Breast epithelium (tissue), 4 donors: ENCODE measurements at regions not wholly inside any gene's neighbourhood (a gene's known extent, or its start where the extent isn't known, plus 50 kb on each side); places are given as distances from the start of the nearest gene placed in this dataset.
"Not testable (repeated sequence)": the region's sequence is repeated elsewhere in the genome, so short reads cannot be mapped to it uniquely, and the experiment has no call there.

ENCODE experiments used
- DNase-seq, 2 donors: peaks; one replicate each; pipeline ENCODE4 v3.0.0-alpha.2; 2019; ENCODE audit warnings: low spot score in 2 of 2
- H3K27ac ChIP-seq, 2 donors: fragments of 200-600 bp; sonication (generic) in 1 of 2; one replicate each; pipeline ENCODE4 v1.5.1; 2016 to 2019; ENCODE audit warnings: mild to moderate bottlenecking in 1 of 2
- H3K27me3 ChIP-seq, 2 donors: fragments of 200-600 bp; sonication (generic) in 1 of 2; one replicate each; pipeline versions ENCODE4 v1.5.1 to v1.6.0; 2017 to 2019; ENCODE audit warnings: control low read depth in 1 of 2, mild to moderate bottlenecking in 1 of 2
- H3K36me3 ChIP-seq: fragments of 200-600 bp; one replicate; pipeline ENCODE4 v1.5.1; 2019
- H3K4me1 ChIP-seq, 2 donors: fragments of 200-600 bp; sonication (generic); one replicate each; pipeline ENCODE4 v1.5.1; 2016 to 2019; ENCODE audit warnings: control low read depth in 1 of 2
- H3K4me3 ChIP-seq, 3 donors: fragments of 200-600 bp; sonication (generic); 1 replicate in 2 of 3; 2 replicates in 1 of 3; pipeline ENCODE4 v1.5.1; 2016 to 2019; ENCODE audit warnings: mild to moderate bottlenecking in 3 of 3, moderate library complexity in 2 of 3
- H3K9me3 ChIP-seq, 2 donors: fragments of 200-600 bp; sonication (generic) in 1 of 2; one replicate each; pipeline ENCODE4 v1.5.1; 2016 to 2019; ENCODE audit warnings: control low read depth in 1 of 2
- CTCF ChIP-seq, 3 donors: fragments of 450-650 bp; IDR thresholded peaks; one replicate each; pipeline ENCODE4 v1.5.1; 2016 to 2017; ENCODE audit warnings: antibody characterized with exemption in 3 of 3, mild to moderate bottlenecking in 3 of 3, moderate library complexity in 3 of 3
- POLR2A ChIP-seq: fragments of 450-650 bp; IDR thresholded peaks from one replicate; pipeline ENCODE4 v1.6.1; 2016; ENCODE audit warnings: antibody characterized with exemption, mild to moderate bottlenecking, moderate library complexity
- POLR2AphosphoS5 ChIP-seq, 3 donors: sonication (generic); formaldehyde crosslinking; IDR thresholded peaks; one replicate each; pipeline ENCODE4 v1.6.1; 2017; ENCODE audit warnings: antibody characterized with exemption in 3 of 3
- intact Hi-C: fragments of 100-400 bp; cut with DNase I; formaldehyde crosslinking; loops from one replicate; pipeline ENCODE4 v1.15.1; 2023; ENCODE audit warnings: low total_unique reads

GRCh38 chr9:102202126-102202525 lies 463.7 kb upstream of the GRIN3A start:
- intact Hi-C loops, result no loop called here
- Histone ChIP-seq H3K4me3 (no peak overlapping the region), H3K36me3 (no peaks in the 10 kb centered on the region), H3K27ac (no peak overlapping the region), H3K27me3 (no peaks in the 10 kb centered on the region), H3K4me1 (no peaks in the 10 kb centered on the region), H3K9me3 (no peaks in the 10 kb centered on the region)
- TF ChIP-seq POLR2AphosphoS5 (IDR thresholded peaks at IDR 0.05) (no peak), CTCF (IDR thresholded peaks at IDR 0.05) (no peak), POLR2A (no peak)
- DNase-seq, result no peak

GRCh38 chr9:102185962-102186361 lies 447.5 kb upstream of the GRIN3A start:
- no peak for DNase-seq
- Histone ChIP-seq H3K4me1 (no peaks in the 10 kb centered on the region), H3K27ac (no peak overlapping the region), H3K4me3 (no peak overlapping the region), H3K9me3 (no peaks in the 10 kb centered on the region), H3K36me3 (no peaks in the 10 kb centered on the region), H3K27me3 (no peaks in the 10 kb centered on the region)
- intact Hi-C loops, result no loop called here
- no peak for TF ChIP-seq POLR2A

- DNase-seq, result no peak
- H3K4me1 ChIP-seq, result no peaks in the 10 kb centered on the region
- H3K4me3 ChIP-seq, result no peak overlapping the region
- H3K36me3 ChIP-seq, result no peaks in the 10 kb centered on the region
- intact Hi-C loops, result no loop called here
- H3K27ac ChIP-seq, result no peak overlapping the region
- no peaks in the 10 kb centered on the region for H3K9me3 ChIP-seq
- no peak for TF ChIP-seq CTCF (IDR thresholded peaks at IDR 0.05)
- no peak for TF ChIP-seq POLR2A
- no peak for TF ChIP-seq POLR2AphosphoS5 (IDR thresholded peaks at IDR 0.05)
- H3K27me3 ChIP-seq, result no peaks in the 10 kb centered on the region
Measured at GRCh38 chr9:102185371-102185770, 446.9 kb upstream of the GRIN3A start.

GRCh38 chr9:102178811-102179210 lies 440.4 kb upstream of the GRIN3A start:
- Histone ChIP-seq H3K36me3 (no peaks in the 10 kb centered on the region), H3K27me3 (no peaks in the 10 kb centered on the region), H3K4me1 (no peaks in the 10 kb centered on the region), H3K27ac (no peak overlapping the region), H3K4me3 (no peak overlapping the region), H3K9me3 (peaks cover 10 to 15% of the 10 kb centered on the region in 2 donors)
- TF ChIP-seq POLR2AphosphoS5 (IDR thresholded peaks at IDR 0.05) (no peak), CTCF (IDR thresholded peaks at IDR 0.05) (no peak), POLR2A (no peak)
- intact Hi-C loops, result no loop called here
- DNase-seq, result no peak

- H3K4me1 ChIP-seq, intact Hi-C loops, H3K27me3 ChIP-seq, H3K27ac ChIP-seq, H3K4me3 ChIP-seq, H3K36me3 ChIP-seq, DNase-seq: not testable (repeated sequence)
- peaks cover 12 to 15% of the 10 kb centered on the region in 2 donors for H3K9me3 ChIP-seq
Measured at GRCh38 chr9:102174202-102174601, 435.8 kb upstream of the GRIN3A start.

- no peak overlapping the region for H3K27ac ChIP-seq
- H3K36me3 ChIP-seq, result no peaks in the 10 kb centered on the region
- DNase-seq, result no peak
- TF ChIP-seq POLR2A (no peak), POLR2AphosphoS5 (IDR thresholded peaks at IDR 0.05) (no peak), CTCF (IDR thresholded peaks at IDR 0.05) (no peak)
- H3K4me1 ChIP-seq, result no peaks in the 10 kb centered on the region
- no peaks in the 10 kb centered on the region for H3K9me3 ChIP-seq
- H3K27me3 ChIP-seq, result no peaks in the 10 kb centered on the region
- intact Hi-C loops, result no loop called here
- no peak overlapping the region for H3K4me3 ChIP-seq
Measured at GRCh38 chr9:102164247-102164646, 425.8 kb upstream of the GRIN3A start.

- H3K36me3 ChIP-seq, intact Hi-C loops, H3K27ac ChIP-seq, DNase-seq, H3K4me3 ChIP-seq, H3K27me3 ChIP-seq, H3K4me1 ChIP-seq: not testable (repeated sequence)
- peaks cover 0 to 15% of the 10 kb centered on the region in 2 donors for H3K9me3 ChIP-seq
Measured at GRCh38 chr9:102153081-102153480, 414.6 kb upstream of the GRIN3A start.
